ES-I3 (cell line): ENCODE measurements at regions not wholly inside any gene's neighbourhood (a gene's known extent, or its start where the extent isn't known, plus 50 kb on each side); places are given as distances from the start of the nearest gene placed in this dataset.

Experiments
- H3K36me3 ChIP-seq: 2 replicates; pipeline ENCODE4 v1.6.1; 2013; ENCODE audit warnings: mild to moderate bottlenecking, low read length, control low read depth, moderate library complexity; ENCODE audit not compliant: insufficient read depth
- H3K4me1 ChIP-seq: 2 replicates; pipeline ENCODE4 v1.6.1; 2013; ENCODE audit warnings: mild to moderate bottlenecking, control low read depth, low read length; ENCODE audit not compliant: insufficient read depth
- H3K9ac ChIP-seq: 2 replicates; pipeline ENCODE4 v1.6.1; 2013; ENCODE audit warnings: low read depth, mild to moderate bottlenecking, low read length, moderate library complexity
- H3K9me3 ChIP-seq: 2 replicates; pipeline ENCODE4 v1.6.1; 2013; ENCODE audit warnings: mild to moderate bottlenecking, low read length, moderate library complexity; ENCODE audit not compliant: control insufficient read depth, insufficient read depth

DNA sequence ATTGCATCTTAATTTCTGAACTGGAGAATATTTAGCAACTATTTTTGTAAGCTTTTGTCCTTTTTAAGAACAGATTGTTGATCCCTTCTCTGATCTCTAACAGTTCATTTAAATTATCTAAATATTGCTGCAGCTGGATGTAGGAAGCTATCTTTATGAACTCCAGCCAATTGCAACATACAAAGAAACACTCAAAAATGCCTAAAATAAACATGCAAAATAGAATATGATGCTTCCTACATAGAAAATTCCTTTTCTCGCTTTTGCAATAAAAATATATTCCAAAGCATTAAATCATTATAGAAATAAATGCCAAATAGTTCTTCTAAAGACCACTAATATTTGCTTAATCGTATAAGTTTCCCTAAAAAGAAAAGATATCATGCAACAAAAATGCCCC lies 218.6 kb downstream of the LURAP1L start:
- H3K4me1 ChIP-seq: no peaks in the 10 kb centered on the region
- H3K36me3 ChIP-seq: no peaks in the 10 kb centered on the region
- H3K9me3 ChIP-seq: no peaks in the 10 kb centered on the region
- no peak overlapping the region for H3K9ac ChIP-seq

DNA sequence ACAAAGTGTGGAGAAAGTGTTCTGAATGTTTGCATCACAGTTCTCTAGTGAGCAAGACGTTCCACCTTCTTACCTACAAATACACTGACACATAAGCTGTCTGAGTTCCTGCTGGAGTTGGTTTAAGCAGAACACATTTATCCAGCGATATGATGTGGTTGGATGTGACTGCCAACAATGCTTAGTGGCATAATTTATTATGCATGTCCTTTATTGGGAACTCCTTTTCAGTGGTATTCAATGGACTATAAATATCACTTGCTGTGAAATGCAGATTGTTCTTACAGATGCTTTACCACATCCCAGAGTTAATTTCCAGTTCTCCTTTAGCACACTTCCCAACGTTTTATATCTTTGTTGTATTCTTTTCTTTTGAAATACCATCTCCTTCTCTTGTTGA lies 222.2 kb downstream of the LURAP1L start:
- Histone ChIP-seq H3K9me3 (no peaks in the 10 kb centered on the region), H3K36me3 (no peaks in the 10 kb centered on the region), H3K4me1 (no peaks in the 10 kb centered on the region; the same call in 1 of the 2 replicates), H3K9ac (no peak overlapping the region)

- no peaks in the 10 kb centered on the region; the same call in 1 of the 2 replicates for H3K4me1 ChIP-seq
- no peak overlapping the region for H3K9ac ChIP-seq
- H3K36me3 ChIP-seq: no peaks in the 10 kb centered on the region
- H3K9me3 ChIP-seq: no peaks in the 10 kb centered on the region
Observed at GRCh38 chr9:13001989-13002580, 227.3 kb downstream of the LURAP1L start.

- H3K9me3 ChIP-seq: no peaks in the 10 kb centered on the region
- H3K36me3 ChIP-seq: no peaks in the 10 kb centered on the region
- H3K4me1 ChIP-seq: no peaks in the 10 kb centered on the region; the same call in 1 of the 2 replicates
- H3K9ac ChIP-seq: no peak overlapping the region
Observed at GRCh38 chr9:13002740-13003139, 227.9 kb downstream of the LURAP1L start.

- Histone ChIP-seq H3K9ac (no peak overlapping the region), H3K9me3 (no peaks in the 10 kb centered on the region), H3K4me1 (no peaks in the 10 kb centered on the region), H3K36me3 (no peaks in the 10 kb centered on the region)
Observed at GRCh38 chr9:13009871-13010270, 235.1 kb downstream of the LURAP1L start.

GRCh38 chr9:13013991-13014883 lies 239.4 kb downstream of the LURAP1L start:
- Histone ChIP-seq H3K36me3 (no peaks in the 10 kb centered on the region), H3K4me1 (no peaks in the 10 kb centered on the region), H3K9ac (no peak overlapping the region), H3K9me3 (no peaks in the 10 kb centered on the region)

DNA sequence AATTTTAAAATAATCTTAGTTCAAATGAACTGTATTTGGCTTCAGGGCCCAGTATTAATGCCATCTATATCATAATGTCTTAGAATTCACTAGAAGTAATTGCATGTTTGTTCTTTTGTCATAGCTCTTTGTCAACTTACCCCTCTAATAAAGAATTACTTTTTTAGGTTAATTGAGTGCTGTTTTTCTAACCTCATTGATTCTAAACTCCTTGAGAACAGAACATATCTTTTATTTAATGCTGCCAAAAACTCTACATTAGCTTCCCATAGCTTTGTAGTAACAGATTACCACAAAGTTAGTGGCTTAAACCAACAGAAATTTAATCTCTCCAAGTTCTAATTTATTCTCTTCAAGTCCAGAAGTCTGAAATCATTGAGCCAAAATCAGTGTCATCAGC lies 242.4 kb downstream of the LURAP1L start:
- Histone ChIP-seq H3K9ac (no peak overlapping the region), H3K4me1 (peaks cover 6% of the 10 kb centered on the region), H3K9me3 (no peaks in the 10 kb centered on the region), H3K36me3 (no peaks in the 10 kb centered on the region)

DNA sequence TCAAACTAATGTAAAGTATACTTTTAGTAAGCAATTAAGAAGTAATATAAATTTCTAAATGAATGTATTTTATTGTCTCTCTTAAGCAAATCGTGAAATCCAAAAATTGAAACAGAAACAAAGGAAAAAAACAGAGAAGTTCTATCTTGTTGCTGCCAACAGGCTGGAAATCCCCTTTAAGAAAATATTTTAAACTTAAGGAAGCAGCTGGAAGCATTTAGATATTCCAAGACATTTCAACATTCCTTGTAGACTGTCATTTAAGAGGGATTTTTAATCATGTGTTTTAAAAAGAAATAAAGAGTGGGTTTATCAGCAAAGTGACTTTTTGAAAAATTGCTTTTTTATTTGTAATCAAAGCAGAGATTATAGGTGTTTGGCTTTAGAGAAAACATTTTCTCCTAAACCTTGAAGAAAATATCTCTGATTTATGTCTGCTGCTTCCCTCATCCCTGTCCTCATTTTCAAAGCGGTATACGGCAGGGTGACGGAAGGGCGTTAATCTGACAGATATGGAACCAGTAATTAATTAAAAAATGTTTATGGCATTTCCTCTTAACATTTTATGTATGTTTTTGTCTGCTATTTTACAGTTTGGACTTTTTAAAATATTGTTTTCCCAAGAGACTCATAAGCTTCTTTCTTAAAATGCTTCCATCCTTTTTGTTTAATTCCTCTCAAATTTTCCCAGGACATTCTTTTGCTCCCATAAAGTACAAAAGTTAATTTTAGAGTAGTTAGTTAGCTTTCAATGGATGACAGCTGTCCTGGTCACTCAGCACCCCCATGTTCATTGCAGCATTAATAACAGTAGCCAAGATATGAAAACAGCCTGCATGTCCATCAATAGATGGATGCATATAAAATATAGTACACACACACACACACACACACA lies 245.6 kb downstream of the LURAP1L start:
- Histone ChIP-seq H3K36me3 (no peaks in the 10 kb centered on the region), H3K9ac (no peak overlapping the region), H3K9me3 (no peaks in the 10 kb centered on the region), H3K4me1 (peaks cover 6% of the 10 kb centered on the region)

DNA sequence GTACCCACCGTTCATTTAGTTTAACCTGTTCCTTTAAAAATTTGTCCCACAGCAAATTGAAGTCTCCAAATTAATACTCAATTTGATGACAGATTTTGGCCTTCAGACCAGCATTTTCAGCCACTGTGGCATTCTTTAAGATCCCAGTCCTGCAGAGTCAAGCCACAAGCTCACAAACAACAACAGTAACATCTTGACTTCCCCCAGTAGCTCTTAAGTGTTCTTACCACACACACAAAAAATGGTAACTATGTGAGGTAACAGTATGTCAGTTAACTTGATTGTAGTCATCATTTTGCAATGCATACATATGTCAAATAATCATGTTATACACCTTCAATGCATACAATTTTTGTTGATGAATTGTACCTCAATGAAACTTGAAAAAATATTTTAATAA lies 247.9 kb downstream of the LURAP1L start:
- Histone ChIP-seq H3K4me1 (peaks cover 11% of the 10 kb centered on the region), H3K9ac (no peak overlapping the region), H3K9me3 (no peaks in the 10 kb centered on the region), H3K36me3 (no peaks in the 10 kb centered on the region; the same call in 1 of the 2 replicates)

DNA sequence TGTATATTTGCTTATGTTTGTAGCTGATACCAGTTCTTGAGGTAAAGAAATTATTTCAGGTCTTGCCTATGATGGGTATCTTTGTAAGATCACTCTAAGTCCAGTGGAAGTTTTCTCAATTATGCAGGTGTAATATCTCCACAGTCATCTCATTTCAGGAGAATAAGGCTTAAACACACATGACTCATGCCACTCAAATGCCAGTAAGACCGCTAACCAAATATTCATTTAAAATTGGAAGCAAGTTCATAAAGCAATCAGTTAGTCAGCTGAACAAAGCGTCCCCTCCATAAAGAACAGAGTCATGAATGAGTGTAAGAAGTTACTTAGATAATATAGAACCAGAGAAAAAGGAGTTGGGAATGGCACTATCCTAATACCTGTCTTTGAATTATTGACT lies 248.7 kb downstream of the LURAP1L start:
- Histone ChIP-seq H3K9ac (no peak overlapping the region), H3K36me3 (no peaks in the 10 kb centered on the region; the same call in 1 of the 2 replicates), H3K9me3 (no peaks in the 10 kb centered on the region), H3K4me1 (peaks cover 12% of the 10 kb centered on the region)

DNA sequence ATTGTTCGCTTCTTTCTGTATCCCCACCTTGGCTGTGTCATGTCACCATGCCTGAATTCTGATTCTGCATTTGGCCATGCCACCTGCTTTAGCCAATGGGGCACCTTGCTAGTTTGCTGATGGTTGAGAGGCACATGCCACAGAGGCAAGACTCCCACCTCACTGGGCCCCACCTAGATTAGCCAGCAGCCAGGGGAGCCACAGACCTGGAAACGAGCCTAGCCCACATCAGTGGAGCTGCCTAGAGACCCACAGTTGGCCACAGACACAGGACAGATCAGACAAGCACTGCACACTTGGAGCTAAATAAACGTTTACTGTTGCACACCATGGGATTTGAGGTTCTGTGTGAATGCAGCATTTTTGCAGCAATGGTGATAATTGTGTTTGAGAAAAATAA lies 252.1 kb downstream of the LURAP1L start:
- Histone ChIP-seq H3K36me3 (no peaks in the 10 kb centered on the region; the same call in 1 of the 2 replicates), H3K9me3 (no peaks in the 10 kb centered on the region), H3K4me1 (peaks cover 6% of the 10 kb centered on the region; the same call in 1 of the 2 replicates), H3K9ac (no peak overlapping the region)

GRCh38 chr9:13027879-13028278 lies 251.6 kb downstream of the MPDZ start:
- Histone ChIP-seq H3K9me3 (no peaks in the 10 kb centered on the region), H3K36me3 (no peaks in the 10 kb centered on the region; the same call in 1 of the 2 replicates), H3K4me1 (0 out of 2 replicates have a peak, but pooled peaks cover 5% of the 10 kb centered on the region), H3K9ac (no peak overlapping the region)

DNA sequence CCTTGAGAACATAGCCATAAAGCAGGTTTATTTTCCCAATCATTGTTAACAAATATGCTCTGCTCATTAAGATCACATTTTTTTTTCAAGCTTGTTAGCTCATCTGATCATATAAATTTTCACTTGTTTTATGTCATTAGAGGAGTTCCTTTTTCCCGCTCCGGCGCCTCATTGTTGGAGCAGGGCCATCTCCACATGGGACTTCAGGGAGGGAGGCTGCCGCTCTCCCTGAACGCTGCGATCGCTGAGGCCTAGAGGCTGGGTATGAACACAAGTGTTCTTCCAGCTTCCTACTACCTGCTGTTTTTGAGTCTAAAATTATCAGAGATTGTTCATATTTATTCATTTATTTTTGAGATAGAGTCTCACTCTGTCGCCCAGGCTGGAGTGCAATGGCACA lies 246.9 kb downstream of the MPDZ start:
- Histone ChIP-seq H3K36me3 (no peaks in the 10 kb centered on the region; the same call in 1 of the 2 replicates), H3K9ac (no peak overlapping the region), H3K9me3 (no peaks in the 10 kb centered on the region), H3K4me1 (0 out of 2 replicates have a peak, but pooled peaks cover 2% of the 10 kb centered on the region)

- Histone ChIP-seq H3K9me3 (no peaks in the 10 kb centered on the region), H3K4me1 (no peaks in the 10 kb centered on the region), H3K9ac (no peak overlapping the region), H3K36me3 (no peaks in the 10 kb centered on the region)
Observed at GRCh38 chr9:13033959-13034693, 245.4 kb downstream of the MPDZ start.
